Osteoblast (primary cell): ENCODE measurements at regions not wholly inside any gene's neighbourhood (a gene's known extent, or its start where the extent isn't known, plus 50 kb on each side); places are given as distances from the start of the nearest gene placed in this dataset.

ENCODE experiments used
- DNase-seq: peaks from one replicate; pipeline ENCODE4 v3.0.0; 2011; ENCODE audit warnings: low spot score, mixed read lengths; ENCODE audit not compliant: insufficient read length; ENCODE audit errors: missing footprints
- H2AFZ ChIP-seq: 2 replicates; pipeline ENCODE4 v1.6.0; 2011; ENCODE audit warnings: mild to moderate bottlenecking, low read length
- H3K27ac ChIP-seq: 2 replicates; pipeline ENCODE4 v1.5.1; 2011; ENCODE audit warnings: mild to moderate bottlenecking, low read depth, low read length, moderate library complexity
- H3K27me3 ChIP-seq: 2 replicates; pipeline ENCODE4 v1.6.0; 2012; ENCODE audit warnings: mild to moderate bottlenecking, control low read depth, inconsistent platforms, low read length, moderate library complexity; ENCODE audit not compliant: insufficient read depth
- H3K36me3 ChIP-seq: 2 replicates; pipeline ENCODE4 v1.5.1; 2011; ENCODE audit warnings: mild to moderate bottlenecking, low read length, control low read depth, moderate library complexity; ENCODE audit not compliant: insufficient read depth
- H3K4me1 ChIP-seq: 2 replicates; pipeline ENCODE4 v1.5.1; 2011; ENCODE audit warnings: mild to moderate bottlenecking, low read length, control low read depth, moderate library complexity; ENCODE audit not compliant: insufficient read depth
- H3K4me2 ChIP-seq: 2 replicates; pipeline ENCODE4 v1.6.0; 2011; ENCODE audit warnings: mild to moderate bottlenecking, low read length; ENCODE audit not compliant: insufficient read depth
- H3K4me3 ChIP-seq: fragments of 200-600 bp; sonication (generic); 3 replicates; pipeline ENCODE4 v1.5.1; 2012; ENCODE audit warnings: mild to moderate bottlenecking, low read length, inconsistent platforms; ENCODE audit not compliant: insufficient read depth
- H3K79me2 ChIP-seq: 2 replicates; pipeline ENCODE4 v1.6.0; 2012; ENCODE audit warnings: mild to moderate bottlenecking, low read length, control low read depth, inconsistent platforms; ENCODE audit not compliant: insufficient read depth
- H3K9me3 ChIP-seq: 2 replicates; pipeline ENCODE4 v1.5.1; 2011; ENCODE audit warnings: low read depth, low read length, control low read depth
- H4K20me1 ChIP-seq: 2 replicates; pipeline ENCODE4 v1.6.0; 2012; ENCODE audit warnings: mild to moderate bottlenecking, low read length, control low read depth; ENCODE audit not compliant: insufficient read depth
- TF ChIP-seq, protein P1 (sequence below): IDR thresholded peaks from 2 replicates; pipeline ENCODE4 v1.5.1; 2011; ENCODE audit warnings: mild to moderate bottlenecking, low read depth, low read length, moderate library complexity; ENCODE audit errors: extremely low read depth

DNA sequence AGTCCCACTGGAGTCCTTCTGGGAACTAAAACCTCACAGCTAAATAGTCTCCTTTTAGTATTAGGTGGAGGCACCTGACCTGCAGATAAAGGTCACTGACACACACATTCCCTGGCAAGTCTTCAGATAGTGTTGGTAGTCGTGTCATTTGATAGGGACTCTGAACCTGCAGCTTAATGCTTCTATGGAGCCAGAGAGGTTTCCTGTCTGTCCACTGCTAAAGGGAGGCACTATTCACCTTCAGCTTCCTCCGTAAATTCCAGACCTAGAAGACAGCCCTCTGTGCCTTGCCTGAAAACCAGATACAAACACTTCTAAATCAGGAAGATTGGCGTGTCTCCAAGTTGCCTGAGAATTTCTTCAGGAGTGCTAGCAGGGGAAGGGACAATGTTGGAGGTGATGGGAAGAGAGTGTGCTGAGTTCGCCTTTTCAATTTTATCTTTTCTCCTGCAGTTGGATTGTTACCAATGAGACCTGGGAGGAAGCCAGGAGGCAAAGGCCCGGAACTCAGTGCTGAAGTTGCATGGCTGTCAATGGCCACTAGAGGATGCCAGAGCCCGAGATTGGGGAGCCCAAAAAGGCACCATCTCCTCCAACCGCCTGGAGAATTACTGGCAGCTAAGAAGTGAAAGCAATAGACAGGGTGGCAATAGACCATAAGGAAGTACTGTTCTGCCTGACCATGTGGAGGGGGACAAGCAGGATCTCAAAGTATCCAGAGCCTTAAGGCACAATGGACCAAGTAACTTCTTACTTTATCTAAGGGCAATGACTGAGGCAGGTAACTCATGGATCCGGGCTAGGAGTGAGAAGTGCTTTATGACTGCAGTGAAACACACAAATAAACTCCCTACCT lies 81.6 kb upstream of the SCAF11 start:
- Histone ChIP-seq H3K4me2 (peak overlapping the region; percentile 52), H4K20me1 (no peaks in the 10 kb centered on the region), H3K27ac (no peak overlapping the region), H2AFZ (peak overlapping the region; percentile 53), H3K4me3 (no peak overlapping the region), H3K36me3 (no peaks in the 10 kb centered on the region), H3K9me3 (no peaks in the 10 kb centered on the region), H3K27me3 (peaks cover 4% of the 10 kb centered on the region), H3K79me2 (no peaks in the 10 kb centered on the region), H3K4me1 (peaks cover 13% of the 10 kb centered on the region)
- peak; percentile 71 for DNase-seq
- TF ChIP-seq, protein P1, sequence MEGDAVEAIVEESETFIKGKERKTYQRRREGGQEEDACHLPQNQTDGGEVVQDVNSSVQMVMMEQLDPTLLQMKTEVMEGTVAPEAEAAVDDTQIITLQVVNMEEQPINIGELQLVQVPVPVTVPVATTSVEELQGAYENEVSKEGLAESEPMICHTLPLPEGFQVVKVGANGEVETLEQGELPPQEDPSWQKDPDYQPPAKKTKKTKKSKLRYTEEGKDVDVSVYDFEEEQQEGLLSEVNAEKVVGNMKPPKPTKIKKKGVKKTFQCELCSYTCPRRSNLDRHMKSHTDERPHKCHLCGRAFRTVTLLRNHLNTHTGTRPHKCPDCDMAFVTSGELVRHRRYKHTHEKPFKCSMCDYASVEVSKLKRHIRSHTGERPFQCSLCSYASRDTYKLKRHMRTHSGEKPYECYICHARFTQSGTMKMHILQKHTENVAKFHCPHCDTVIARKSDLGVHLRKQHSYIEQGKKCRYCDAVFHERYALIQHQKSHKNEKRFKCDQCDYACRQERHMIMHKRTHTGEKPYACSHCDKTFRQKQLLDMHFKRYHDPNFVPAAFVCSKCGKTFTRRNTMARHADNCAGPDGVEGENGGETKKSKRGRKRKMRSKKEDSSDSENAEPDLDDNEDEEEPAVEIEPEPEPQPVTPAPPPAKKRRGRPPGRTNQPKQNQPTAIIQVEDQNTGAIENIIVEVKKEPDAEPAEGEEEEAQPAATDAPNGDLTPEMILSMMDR, result peak; percentile 99

DNA sequence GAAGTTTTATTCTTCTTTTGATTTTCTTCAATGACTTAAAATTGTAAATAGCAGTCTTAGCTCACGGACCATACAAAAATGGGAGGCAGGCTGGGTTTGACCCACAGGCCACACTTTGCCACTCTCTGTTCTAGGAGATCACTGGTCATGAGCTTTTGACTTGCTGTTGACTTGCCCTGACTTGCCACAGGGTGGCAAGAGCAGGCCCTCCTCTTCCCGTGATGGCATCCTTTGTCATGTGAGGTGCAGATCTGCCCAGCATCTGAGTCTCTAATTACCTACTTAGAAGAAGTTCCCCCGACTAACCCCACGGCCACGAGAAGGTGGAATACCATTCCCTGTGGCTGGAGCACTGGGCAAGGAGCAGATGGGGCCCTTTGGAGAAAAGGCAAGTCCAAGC lies 81.0 kb upstream of the SCAF11 start:
- TF ChIP-seq, protein P1, result no peak
- Histone ChIP-seq H3K27ac (no peak overlapping the region), H3K36me3 (no peaks in the 10 kb centered on the region), H3K4me3 (no peak overlapping the region), H3K4me2 (no peak overlapping the region), H3K79me2 (no peaks in the 10 kb centered on the region), H3K9me3 (no peaks in the 10 kb centered on the region), H2AFZ (peak overlapping the region; percentile 23), H4K20me1 (no peaks in the 10 kb centered on the region), H3K27me3 (peaks cover 4% of the 10 kb centered on the region), H3K4me1 (peaks cover 13% of the 10 kb centered on the region)
- no peak for DNase-seq

DNA sequence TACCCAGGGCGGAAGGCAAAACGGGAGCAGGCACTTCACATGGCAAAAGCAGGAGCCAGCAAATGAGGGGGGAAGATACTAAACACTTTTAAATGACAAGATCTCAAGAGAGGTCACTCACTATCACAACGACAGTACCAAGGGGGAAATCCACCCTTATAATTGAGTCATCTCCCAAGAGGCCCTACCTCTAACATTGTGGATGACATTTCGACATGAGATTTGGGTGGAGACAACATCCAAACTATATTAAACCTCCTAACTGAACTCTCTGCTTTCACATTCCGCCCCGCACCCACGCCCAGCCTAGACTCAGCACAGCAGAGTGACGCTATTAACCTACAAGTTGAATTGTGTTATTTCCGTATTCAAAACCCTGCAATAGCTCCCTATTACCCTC lies 76.7 kb upstream of the SCAF11 start:
- Histone ChIP-seq H3K27ac (no peak overlapping the region), H3K4me3 (no peak overlapping the region), H3K79me2 (no peaks in the 10 kb centered on the region), H2AFZ (no peak overlapping the region), H3K9me3 (no peaks in the 10 kb centered on the region), H4K20me1 (no peaks in the 10 kb centered on the region), H3K4me2 (no peak overlapping the region), H3K4me1 (peaks cover 7% of the 10 kb centered on the region), H3K27me3 (no peaks in the 10 kb centered on the region), H3K36me3 (no peaks in the 10 kb centered on the region)
- TF ChIP-seq, protein P1, result no peak
- DNase-seq, result no peak

DNA sequence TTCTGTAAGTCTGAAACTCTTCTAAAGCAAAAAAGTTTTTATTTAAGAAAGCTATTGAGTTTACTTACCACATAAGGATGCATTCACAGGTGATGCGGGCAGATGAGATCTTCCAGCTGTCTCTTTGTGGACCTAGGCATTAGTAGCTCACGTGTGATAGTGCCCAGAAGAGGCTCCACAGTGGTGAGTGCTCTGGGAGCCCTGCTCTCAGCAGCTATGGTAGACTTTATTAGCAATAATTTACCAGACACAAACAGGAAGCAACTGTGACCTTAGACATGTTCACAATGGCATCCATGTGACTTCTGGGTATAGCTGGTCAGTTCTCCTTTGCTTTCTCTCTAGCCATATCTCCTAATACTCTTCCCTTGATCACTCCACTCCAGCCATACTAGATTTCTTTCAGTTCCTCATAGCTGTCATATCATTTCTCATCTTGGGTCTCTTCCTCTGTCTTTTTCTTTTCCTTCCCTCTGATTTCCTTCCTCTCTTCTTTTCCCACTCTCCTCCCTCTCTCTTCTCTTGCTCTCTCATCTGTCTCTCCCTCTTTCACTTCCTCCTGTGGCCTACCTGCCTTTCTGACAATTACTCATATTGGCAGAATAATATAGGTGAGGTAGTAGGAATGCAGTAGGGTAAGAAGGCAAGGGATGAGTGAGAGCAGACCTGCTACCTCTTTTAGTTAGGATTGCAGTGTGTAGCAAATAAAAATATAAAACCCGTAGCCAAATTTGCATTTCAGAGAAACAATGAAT lies 75.2 kb upstream of the SCAF11 start:
- H3K36me3 ChIP-seq, result no peaks in the 10 kb centered on the region
- no peaks in the 10 kb centered on the region for H3K4me1 ChIP-seq
- H2AFZ ChIP-seq, result no peak overlapping the region
- H3K4me3 ChIP-seq, result no peak overlapping the region
- no peaks in the 10 kb centered on the region for H3K79me2 ChIP-seq
- DNase-seq, result no peak
- H3K4me2 ChIP-seq, result no peak overlapping the region
- H4K20me1 ChIP-seq, result no peaks in the 10 kb centered on the region
- TF ChIP-seq, protein P1, result no peak
- no peaks in the 10 kb centered on the region for H3K27me3 ChIP-seq
- no peaks in the 10 kb centered on the region for H3K9me3 ChIP-seq
- no peak overlapping the region for H3K27ac ChIP-seq
